ENCODE measurements at regions not wholly inside any gene's neighbourhood (a gene's known extent, or its start where the extent isn't known, plus 50 kb on each side); places are given as distances from the start of the nearest gene placed in this dataset.
"Not testable (repeated sequence)": the region's sequence is repeated elsewhere in the genome, so short reads cannot be mapped to it uniquely, and the experiment has no call there.

DNA sequence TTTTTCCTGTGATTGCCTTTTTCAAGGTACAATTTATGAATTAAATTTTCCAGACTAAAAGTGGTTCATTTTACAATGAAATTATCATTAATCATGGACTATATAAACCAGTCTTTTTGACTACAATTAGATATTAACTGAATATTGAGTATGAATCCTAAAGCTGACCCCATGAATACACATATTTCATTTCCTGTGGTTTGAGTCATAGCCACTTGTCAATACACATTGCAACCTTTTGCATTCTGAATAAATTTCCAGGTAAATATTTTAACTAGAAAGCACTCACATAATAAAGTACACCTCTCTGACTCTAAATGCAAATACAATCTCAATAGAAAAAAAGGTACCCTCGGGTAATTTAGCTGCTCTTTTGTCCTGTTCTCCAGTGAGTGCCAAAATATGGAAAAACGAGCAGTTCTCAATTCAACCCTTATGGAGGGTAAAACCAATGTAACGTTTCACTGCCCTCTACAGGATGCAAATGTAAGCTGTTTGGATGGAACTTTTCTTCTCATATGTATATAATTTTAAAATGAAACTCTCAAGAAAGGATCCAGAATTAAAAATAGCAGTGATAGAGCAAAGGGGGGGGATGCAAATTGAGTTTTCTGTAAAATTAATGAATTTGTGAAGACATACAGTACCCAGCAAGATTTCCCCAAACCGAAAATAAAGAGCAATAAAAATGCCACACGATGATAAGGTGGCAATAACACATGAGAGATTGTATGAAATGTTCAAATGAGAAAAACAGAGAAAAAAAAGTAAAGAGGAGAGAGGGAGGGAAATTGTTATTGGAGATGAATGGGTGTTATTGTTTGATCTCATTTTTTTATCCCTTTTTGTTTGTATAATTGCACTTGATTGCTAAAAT is 1795.7 kb upstream of the PIK3C3 start:
- Histone ChIP-seq H3K4me3 (no peak overlapping the region), H3K4me1 (no peaks in the 10 kb centered on the region), H3K27me3 (no peaks in the 10 kb centered on the region), H3K27ac (no peak overlapping the region), H3K9me3 (no peaks in the 10 kb centered on the region), H3K36me3 (no peaks in the 10 kb centered on the region)
- DNase-seq (ENCODE audit: low spot score in 2 of 2) = no peak
- no peak for TF ChIP-seq EP300 (IDR thresholded peaks at IDR 0.05)
- no peak for TF ChIP-seq POLR2A (IDR thresholded peaks at IDR 0.05)
- no peak for TF ChIP-seq POLR2AphosphoS5 (IDR thresholded peaks at IDR 0.05)
- TF ChIP-seq, protein P1, sequence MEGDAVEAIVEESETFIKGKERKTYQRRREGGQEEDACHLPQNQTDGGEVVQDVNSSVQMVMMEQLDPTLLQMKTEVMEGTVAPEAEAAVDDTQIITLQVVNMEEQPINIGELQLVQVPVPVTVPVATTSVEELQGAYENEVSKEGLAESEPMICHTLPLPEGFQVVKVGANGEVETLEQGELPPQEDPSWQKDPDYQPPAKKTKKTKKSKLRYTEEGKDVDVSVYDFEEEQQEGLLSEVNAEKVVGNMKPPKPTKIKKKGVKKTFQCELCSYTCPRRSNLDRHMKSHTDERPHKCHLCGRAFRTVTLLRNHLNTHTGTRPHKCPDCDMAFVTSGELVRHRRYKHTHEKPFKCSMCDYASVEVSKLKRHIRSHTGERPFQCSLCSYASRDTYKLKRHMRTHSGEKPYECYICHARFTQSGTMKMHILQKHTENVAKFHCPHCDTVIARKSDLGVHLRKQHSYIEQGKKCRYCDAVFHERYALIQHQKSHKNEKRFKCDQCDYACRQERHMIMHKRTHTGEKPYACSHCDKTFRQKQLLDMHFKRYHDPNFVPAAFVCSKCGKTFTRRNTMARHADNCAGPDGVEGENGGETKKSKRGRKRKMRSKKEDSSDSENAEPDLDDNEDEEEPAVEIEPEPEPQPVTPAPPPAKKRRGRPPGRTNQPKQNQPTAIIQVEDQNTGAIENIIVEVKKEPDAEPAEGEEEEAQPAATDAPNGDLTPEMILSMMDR (IDR thresholded peaks at IDR 0.05) = peak in 1 of 2 donors; percentile 8
- WGBS = 19% methylated on average over 5 of the region's 5 CpGs

DNA sequence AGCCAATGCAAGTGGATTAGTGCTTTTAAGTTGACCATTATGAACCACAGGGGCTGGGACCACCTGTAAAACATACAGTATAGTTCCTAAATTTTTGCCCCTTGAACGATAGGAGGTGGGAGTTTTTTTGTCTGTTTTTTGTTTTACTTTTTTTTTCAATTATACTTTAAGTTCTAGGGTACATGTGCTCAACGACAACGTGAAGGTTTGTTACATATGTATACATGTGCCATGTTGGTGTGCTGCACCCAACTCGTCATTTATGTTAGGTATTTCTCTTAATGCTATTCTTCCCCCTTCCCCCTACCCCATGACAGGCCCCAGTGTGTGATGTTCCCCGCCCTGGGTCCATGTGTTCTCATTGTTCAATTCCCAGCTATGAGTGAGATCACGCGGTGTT is 1797.9 kb upstream of the PIK3C3 start:
- TF ChIP-seq POLR2A (IDR thresholded peaks at IDR 0.05) (no peak), EP300 (IDR thresholded peaks at IDR 0.05) (no peak), POLR2AphosphoS5 (IDR thresholded peaks at IDR 0.05) (no peak)
- TF ChIP-seq, protein P1 (IDR thresholded peaks at IDR 0.05) = no peak
- Histone ChIP-seq H3K4me3 (no peak overlapping the region), H3K27me3 (no peaks in the 10 kb centered on the region), H3K36me3 (no peaks in the 10 kb centered on the region), H3K27ac (no peak overlapping the region), H3K9me3 (no peaks in the 10 kb centered on the region), H3K4me1 (no peaks in the 10 kb centered on the region)
- 84% methylated on average over 7 of the region's 7 CpGs for WGBS
- DNase-seq (ENCODE audit: low spot score in 2 of 2) = no peak

- Histone ChIP-seq H3K4me3 (no peak overlapping the region), H3K27me3 (no peaks in the 10 kb centered on the region), H3K4me1 (no peaks in the 10 kb centered on the region), H3K36me3 (no peaks in the 10 kb centered on the region), H3K27ac (no peak overlapping the region), H3K9me3 (no peaks in the 10 kb centered on the region)
- DNase-seq (ENCODE audit: low spot score in 2 of 2) = no peak
- no peak for TF ChIP-seq EP300 (IDR thresholded peaks at IDR 0.05)
- no peak for TF ChIP-seq POLR2A (IDR thresholded peaks at IDR 0.05)
- no peak for TF ChIP-seq POLR2AphosphoS5 (IDR thresholded peaks at IDR 0.05)
- TF ChIP-seq, protein P1 (IDR thresholded peaks at IDR 0.05) = no peak
Measured at GRCh38 chr18:40152859-40153258, 1802.2 kb upstream of the PIK3C3 start.

GRCh38 chr18:40148960-40149359 is 1806.1 kb upstream of the PIK3C3 start:
- no peaks in the 10 kb centered on the region for H3K4me1 ChIP-seq
- no peak for DNase-seq (ENCODE audit: low spot score in 2 of 2)
- no peaks in the 10 kb centered on the region for H3K36me3 ChIP-seq
- TF ChIP-seq, protein P1 (IDR thresholded peaks at IDR 0.05) = no peak
- no peak for TF ChIP-seq POLR2A (IDR thresholded peaks at IDR 0.05)
- no peak for TF ChIP-seq EP300 (IDR thresholded peaks at IDR 0.05)
- no peak for TF ChIP-seq POLR2AphosphoS5 (IDR thresholded peaks at IDR 0.05)
- no peak overlapping the region for H3K4me3 ChIP-seq
- H3K27ac ChIP-seq = no peak overlapping the region
- no peaks in the 10 kb centered on the region for H3K9me3 ChIP-seq
- 72% methylated on average over 4 of the region's 4 CpGs for WGBS
- no peaks in the 10 kb centered on the region for H3K27me3 ChIP-seq

GRCh38 chr18:40133253-40133652 is 1821.8 kb upstream of the PIK3C3 start:
- no peak overlapping the region for H3K27ac ChIP-seq
- 83% methylated on average over 2 of the region's 2 CpGs for WGBS

DNA sequence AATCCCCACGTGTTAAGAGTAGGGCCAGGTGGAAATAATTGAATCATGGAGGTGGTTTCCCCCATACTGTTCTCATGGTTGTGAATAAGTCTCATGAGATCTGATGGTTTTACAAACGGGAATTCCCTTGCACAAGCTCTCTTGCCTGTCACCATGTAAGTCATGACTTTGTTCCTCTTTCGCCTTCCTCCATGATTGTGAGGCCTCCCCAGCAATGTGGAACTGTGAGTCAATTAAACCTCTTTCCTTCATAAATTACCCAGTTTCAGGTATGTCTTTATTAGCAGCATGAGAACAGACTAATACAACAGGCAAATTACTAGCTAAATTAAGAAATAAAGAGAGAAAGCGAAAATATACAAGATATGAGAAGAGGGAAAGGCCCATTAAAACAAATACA is 1822.6 kb upstream of the PIK3C3 start:
- H3K27ac ChIP-seq; H3K4me1 ChIP-seq; H3K27me3 ChIP-seq; DNase-seq (ENCODE audit: low spot score in 2 of 2); H3K4me3 ChIP-seq; H3K9me3 ChIP-seq; H3K36me3 ChIP-seq: not testable (repeated sequence)
- 88% methylated on average over 4 of the region's 4 CpGs for WGBS

More at GRCh38 chr18:40133253-40133652, 1821.8 kb upstream of the PIK3C3 start:
- no peaks in the 10 kb centered on the region for H3K27me3 ChIP-seq
- TF ChIP-seq EP300 (IDR thresholded peaks at IDR 0.05) = no peak
- TF ChIP-seq, protein P1 (IDR thresholded peaks at IDR 0.05) = no peak
- no peak for TF ChIP-seq POLR2A (IDR thresholded peaks at IDR 0.05)
- TF ChIP-seq POLR2AphosphoS5 (IDR thresholded peaks at IDR 0.05) = no peak
- no peaks in the 10 kb centered on the region for H3K9me3 ChIP-seq
- DNase-seq (ENCODE audit: low spot score in 2 of 2) = no peak
- no peaks in the 10 kb centered on the region for H3K4me1 ChIP-seq
- H3K36me3 ChIP-seq = no peaks in the 10 kb centered on the region
- no peak overlapping the region for H3K4me3 ChIP-seq
